ENCODE measurements at regions not wholly inside any gene's neighbourhood (a gene's known extent, or its start where the extent isn't known, plus 50 kb on each side); places are given as distances from the start of the nearest gene placed in this dataset.

DNA sequence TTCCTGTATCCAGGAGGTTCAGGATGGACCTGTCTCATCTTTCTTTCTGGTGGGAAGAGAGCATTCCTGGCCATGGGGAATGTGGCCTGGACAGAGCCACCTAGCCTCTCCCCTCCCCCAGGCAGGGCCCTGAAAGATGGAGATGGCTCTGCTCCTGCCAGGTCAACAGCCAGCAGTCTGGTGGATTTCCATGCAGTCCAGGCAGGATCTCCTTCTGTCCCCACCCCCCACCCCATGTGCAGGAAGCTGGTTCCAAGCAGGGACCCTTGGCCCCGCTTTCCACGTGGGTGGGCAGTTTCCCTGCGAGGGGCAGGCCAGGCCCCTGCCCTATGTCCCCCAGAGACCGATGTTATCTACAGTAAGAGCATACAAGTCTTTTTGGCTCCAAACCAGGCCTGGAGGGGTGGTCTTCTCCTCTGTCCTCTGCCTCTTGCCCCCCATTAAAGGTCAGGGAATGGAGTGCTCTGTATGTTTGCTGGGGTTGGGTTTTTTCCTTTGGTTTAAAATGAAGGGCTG lies 240.5 kb downstream of the SEC14L1 start:
- DNase-seq: no peak

DNA sequence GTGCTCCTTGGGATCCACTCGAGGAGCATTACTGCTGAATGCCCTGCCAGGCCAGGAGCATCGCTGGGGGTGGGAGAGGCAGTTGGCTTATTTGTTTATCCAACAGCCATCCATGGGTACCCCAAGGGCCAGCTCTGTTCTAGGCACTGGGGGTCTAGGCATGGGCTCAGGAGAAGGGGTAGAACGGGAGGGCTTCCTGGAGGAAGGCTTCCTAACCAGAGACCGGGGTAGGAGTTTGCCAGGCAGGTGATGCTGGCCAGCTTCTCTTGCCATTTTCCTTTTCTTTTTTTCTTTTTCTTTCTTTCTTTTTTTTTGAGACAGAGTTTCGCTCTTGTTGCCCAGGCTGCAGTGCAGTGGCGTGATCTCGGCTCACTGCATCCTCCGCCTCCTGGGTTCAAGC lies 241.0 kb downstream of the SEC14L1 start:
- no peak for DNase-seq

- no peak for DNase-seq
Measured at GRCh38 chr17:77382356-77382911, 241.7 kb downstream of the SEC14L1 start.

- no peak for DNase-seq
Measured at GRCh38 chr17:77382966-77383612, 242.3 kb downstream of the SEC14L1 start.

- no peak for DNase-seq
Measured at GRCh38 chr17:77383613-77384608, 243.1 kb downstream of the SEC14L1 start.

GRCh38 chr17:77385750-77386501 lies 245.2 kb downstream of the SEC14L1 start:
- no peak for DNase-seq

DNA sequence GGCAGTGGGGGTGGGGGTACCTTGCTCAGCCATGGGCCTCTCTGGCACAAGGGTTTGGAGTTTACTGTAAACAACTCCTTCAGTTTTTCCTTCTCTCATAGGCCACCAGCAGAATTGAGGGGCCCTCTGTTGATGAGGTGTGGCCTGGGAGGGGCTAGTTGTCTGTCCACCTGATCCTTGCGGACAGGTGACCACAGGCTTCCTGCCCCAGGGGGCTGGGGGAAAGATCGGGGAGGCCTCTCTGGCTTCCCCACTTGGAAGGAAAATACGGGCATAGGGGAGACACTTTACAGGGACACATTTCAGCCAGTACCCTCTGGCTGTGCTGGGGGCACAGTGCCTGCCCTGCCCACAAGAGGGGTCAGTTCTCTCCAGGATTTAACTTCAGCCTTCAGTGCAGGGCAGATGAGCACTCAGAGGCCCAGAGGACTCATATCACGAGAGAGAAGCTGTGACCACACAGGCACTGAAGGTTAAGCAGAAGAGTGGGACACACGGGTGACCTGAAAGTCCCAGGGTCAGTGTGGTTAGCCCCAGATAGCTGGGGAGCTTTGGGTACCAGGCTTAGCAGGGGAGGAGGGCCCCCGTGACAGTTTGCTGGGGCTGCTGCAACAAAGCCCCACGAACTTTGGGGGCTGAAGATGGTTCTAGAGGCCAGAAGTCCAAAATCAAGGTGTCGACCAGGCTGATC lies 245.9 kb downstream of the SEC14L1 start:
- DNase-seq: no peak

DNA sequence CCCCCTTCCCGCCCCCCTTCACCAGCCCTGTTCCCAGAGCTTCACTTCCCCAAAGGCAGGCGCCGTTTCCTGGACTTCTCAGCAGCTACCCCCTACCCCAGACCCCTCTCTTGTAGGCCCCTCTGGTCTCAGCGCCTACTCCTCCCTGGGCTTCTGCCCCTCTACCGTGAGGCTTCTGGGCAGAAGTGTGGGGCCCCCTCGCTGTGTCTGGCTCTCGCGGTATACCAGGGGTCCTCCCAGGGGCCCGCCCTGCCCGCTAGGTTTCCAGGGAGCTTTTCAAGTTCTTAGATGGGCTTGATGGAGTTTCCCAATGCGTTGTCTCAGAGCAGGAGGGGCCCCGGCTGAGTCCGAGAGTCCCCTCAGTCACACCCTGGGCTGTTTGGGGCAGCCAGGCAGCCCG lies 247.1 kb downstream of the SEC14L1 start:
- DNase-seq: no peak

GRCh38 chr17:77388384-77389306 lies 247.9 kb downstream of the SEC14L1 start:
- DNase-seq: no peak

- DNase-seq: no peak
Measured at GRCh38 chr17:77390870-77391269, 250.1 kb downstream of the SEC14L1 start.

DNA sequence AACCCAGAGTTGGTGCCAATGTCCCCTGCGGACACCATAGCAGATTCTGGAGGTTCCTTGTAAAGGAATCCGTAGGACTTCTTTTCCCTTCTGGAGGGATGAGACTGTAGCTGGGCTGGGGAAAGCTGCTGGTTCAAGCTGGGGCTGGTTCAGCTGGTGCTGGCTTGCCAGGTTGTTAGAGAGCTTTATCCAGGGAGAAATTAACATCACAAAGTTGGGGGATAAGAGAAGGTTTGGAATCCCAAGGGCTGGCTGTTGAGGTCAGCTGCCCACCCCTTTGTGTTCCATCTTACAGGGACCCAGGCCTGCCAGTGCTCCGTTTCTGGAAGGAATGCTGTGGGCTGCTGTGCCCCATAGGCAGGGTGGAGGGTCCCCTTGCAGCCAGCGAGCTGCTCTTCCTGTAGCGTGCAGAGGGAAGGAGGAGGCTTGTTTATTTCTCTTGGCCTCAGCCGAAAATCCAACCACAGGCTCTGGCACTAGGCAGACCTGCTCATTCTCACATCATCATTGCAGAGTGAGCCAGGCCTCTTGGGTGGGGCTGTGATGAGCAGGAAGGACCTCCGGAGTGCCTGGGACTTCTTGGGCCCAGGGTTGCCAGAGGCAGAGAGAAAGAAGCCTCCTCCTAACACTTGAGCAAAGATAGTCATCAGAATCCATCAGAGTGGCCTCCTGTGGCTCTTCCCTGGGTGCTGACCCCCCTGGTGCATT lies 251.1 kb downstream of the SEC14L1 start:
- no peak for DNase-seq

GRCh38 chr17:77392376-77393273 lies 251.9 kb downstream of the SEC14L1 start:
- DNase-seq: no peak

DNA sequence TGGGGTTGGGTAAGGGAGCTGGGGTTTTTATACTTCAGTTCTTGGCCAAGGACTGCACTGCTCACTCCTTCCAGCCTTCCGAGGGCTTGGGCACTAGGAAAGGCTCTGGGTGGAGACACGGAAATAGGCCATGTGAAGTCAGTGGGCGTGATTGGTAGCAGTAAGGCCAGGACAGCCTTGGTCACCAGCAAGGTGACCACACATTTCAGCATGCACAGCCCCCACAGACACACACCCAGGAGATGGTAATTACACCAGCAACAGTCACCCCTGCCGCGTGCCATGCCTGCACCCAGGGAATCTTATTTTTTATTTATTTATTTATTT lies 252.5 kb downstream of the SEC14L1 start:
- no peak for DNase-seq

GRCh38 chr17:77393867-77394539 lies 253.2 kb downstream of the SEC14L1 start:
- DNase-seq: no peak

DNA sequence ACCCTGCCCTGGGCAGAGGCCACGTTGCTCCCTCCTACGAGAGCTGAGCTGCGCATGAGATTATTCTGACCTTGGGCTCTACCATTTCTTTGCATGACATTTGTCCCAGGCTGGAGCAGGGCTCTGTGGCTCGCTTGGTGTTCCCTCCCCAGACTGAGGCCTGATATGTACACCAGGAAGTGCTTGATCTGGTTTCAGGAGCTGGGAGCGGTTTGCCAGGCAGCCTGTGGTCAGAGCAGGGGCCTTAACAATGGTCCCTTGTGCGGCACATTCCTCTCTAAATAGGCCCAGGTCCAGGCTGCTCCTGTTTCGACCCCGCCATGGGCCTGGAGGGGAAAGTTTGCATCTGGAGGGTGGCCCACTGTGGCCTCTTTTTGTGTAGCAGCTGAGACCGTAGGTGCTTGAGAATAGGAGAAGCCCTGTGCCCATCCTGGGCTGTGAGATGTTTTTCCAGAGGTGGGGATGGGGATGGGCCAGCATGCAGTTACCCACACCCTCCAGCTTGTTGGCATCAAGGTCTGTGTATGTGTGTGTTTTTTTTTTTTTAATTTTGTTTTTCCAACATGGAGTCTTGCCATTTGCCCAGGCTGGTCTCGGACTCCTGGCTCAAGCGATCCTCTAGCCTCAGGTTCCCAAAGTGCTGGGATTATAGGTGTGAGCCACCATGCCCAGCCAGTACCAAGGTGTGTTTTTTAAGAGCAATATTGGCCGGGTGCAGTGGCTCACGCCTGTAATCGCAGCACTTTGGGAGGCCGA lies 253.9 kb downstream of the SEC14L1 start:
- DNase-seq: no peak

GRCh38 chr17:77395501-77396048 lies 254.8 kb downstream of the SEC14L1 start:
- DNase-seq: no peak

GRCh38 chr17:77396610-77397009 lies 255.8 kb downstream of the SEC14L1 start:
- DNase-seq: no peak

GRCh38 chr17:77398274-77398673 lies 257.5 kb downstream of the SEC14L1 start:
- DNase-seq: no peak

Measured in RPMI8226 (cell line).